AG04449 (cell line): ENCODE measurements at regions not wholly inside any gene's neighbourhood (a gene's known extent, or its start where the extent isn't known, plus 50 kb on each side); places are given as distances from the start of the nearest gene placed in this dataset.

Experiments used
- CTCF ChIA-PET: fragments of 350-600 bp; formaldehyde crosslinking; extraction: SDS; loops from one replicate; lab custom pipeline; 2021; ENCODE audit warnings: antibody characterized with exemption; lab: Yijun Ruan, JAX
- POLR2A ChIA-PET: fragments of 400-600, 350-600 bp; formaldehyde crosslinking; extraction: SDS; loops from one replicate; lab custom pipeline; 2020; ENCODE audit warnings: antibody characterized with exemption, inconsistent platforms; lab: Yijun Ruan, JAX
- DNase-seq: peaks from one replicate; pipeline ENCODE4 v3.0.0-alpha.2; 2010; ENCODE audit warnings: low read depth, low spot score
- H3K4me3 ChIP-seq: 2 replicates; pipeline ENCODE4 v1.5.1; 2011; ENCODE audit warnings: low read depth, mild to moderate bottlenecking, control low read depth, low read length
- CTCF ChIP-seq: IDR thresholded peaks from one replicate; pipeline ENCODE4 v1.5.1; 2011; ENCODE audit warnings: mild to moderate bottlenecking, moderate library complexity, low read length, control low read depth, inconsistent platforms; ENCODE audit not compliant: insufficient read depth; ENCODE audit errors: missing control alignments

DNA sequence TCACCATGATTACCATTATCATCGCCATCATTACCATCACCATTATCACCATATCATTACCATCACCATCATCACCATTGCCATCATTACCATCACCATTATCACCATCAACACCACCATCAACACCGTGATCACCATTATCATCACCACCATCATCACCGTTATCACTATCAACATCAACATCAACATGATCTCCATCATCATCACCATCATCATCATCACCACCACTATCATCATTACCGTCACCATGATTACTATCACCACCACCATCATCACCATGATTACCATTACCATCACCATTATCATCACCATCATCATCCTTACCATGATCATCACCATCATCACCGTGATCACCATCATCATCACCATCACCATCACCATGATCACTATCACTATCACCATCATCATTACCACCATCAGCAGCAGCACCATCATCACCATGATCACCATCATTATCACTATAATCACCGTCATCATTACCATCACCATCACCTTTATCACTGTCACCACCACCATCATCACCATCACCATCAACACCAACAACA lies 753.7 kb downstream of the BRD1 start:
- no peak for DNase-seq
- TF ChIP-seq CTCF = no peak
- POLR2A ChIA-PET = no interaction called here
- CTCF ChIA-PET = no interaction called here
- no peak overlapping the region for H3K4me3 ChIP-seq

GRCh38 chr22:49072996-49073645 lies 754.6 kb downstream of the BRD1 start:
- no peak for DNase-seq
- POLR2A ChIA-PET = no interaction called here
- H3K4me3 ChIP-seq = no peak overlapping the region
- CTCF ChIA-PET = no interaction called here
- no peak for TF ChIP-seq CTCF

DNA sequence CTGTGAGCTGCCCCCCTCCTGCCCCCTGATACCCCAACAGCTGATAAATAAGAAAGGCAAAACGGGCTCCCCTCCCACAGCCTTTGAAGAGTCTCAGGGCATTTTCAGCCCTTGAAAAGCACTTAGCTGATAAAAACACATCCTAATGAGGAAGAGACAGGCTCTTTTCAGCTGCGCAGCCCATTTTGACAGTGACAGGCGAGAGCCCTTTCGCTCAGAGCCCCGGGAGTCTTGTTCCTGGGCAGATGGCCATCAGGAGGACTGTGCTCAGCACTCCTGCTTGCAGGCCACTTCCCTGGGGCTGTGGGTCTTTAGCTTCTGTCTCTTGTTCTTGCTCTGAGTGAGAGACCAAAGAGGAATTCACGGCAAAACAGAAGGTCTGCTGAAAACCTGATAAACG lies 757.2 kb downstream of the BRD1 start:
- no peak overlapping the region for H3K4me3 ChIP-seq
- DNase-seq = no peak
- ChIA-PET CTCF (no interaction called here), POLR2A (no interaction called here)
- TF ChIP-seq CTCF = no peak

DNA sequence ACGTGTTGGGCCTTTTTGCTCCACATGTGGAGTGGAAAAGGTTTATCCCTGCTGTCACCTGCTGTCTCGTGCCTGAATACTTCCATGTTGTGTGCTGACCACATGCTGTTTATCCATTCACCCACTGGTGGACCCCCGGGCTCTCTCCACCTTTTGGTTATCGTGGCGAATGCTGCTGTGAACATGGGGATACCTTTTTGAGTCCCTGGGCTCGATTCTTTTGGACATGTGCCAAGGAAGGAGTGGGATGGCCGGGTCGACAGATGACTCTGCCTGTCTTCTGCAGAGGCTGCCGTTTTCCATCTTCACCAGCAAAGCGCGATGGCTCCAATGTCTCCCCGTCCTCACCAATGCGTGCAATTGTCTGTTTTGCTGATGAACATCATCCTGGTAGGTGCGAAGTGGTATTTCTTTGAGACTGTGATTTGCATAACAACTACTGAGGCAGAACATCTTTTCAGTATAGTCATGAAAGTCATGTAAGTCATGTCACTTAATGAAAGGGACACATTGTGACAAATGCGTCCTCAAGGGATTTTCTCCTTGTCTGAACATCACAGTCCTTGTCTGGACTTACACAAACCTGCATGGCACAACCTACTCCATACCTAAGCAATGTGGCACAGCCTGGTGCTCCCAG lies 758.7 kb downstream of the BRD1 start:
- no peak for DNase-seq
- ChIA-PET CTCF (no interaction called here), POLR2A (no interaction called here)
- TF ChIP-seq CTCF = no peak
- no peak overlapping the region for H3K4me3 ChIP-seq

DNA sequence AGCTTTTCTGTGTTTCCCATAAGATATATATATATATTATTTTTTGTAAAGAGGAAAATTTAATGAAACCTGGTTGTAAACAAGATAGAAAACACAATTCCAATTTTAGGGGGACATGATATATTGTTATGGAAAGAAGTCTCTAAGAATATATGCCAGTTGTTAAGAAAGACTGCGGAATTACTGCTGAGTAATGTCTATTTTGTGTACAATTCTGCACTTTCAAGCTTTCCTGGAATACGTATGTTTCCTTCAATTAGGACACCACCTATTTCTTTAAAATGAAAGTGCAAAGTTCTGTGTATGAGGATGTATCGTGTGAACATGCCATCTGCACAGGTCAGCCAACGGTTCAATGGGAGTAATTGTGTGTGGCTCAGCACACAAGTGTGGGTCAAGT lies 760.2 kb downstream of the BRD1 start:
- no peak for DNase-seq
- no peak overlapping the region for H3K4me3 ChIP-seq
- ChIA-PET CTCF (no interaction called here), POLR2A (no interaction called here)
- TF ChIP-seq CTCF = no peak

- CTCF ChIA-PET = no interaction called here
- POLR2A ChIA-PET = no interaction called here
- no peak for DNase-seq
- no peak for TF ChIP-seq CTCF
- H3K4me3 ChIP-seq = no peak overlapping the region
These were observed 761.1 kb downstream of the BRD1 start for GRCh38 chr22:49066619-49067018.
